HepG2 (cell line): ENCODE measurements at regions not wholly inside any gene's neighbourhood (a gene's known extent, or its start where the extent isn't known, plus 50 kb on each side); places are given as distances from the start of the nearest gene placed in this dataset.
A peak's percentile ranks its signal among the peaks of the same experiment; 100 is the strongest.

Source experiments
- ETV5 ChIP-seq: IDR thresholded peaks from 2 replicates; pipeline ENCODE4 v1.6.1; 2018; ENCODE audit warnings: missing biosample characterization, missing genetic modification reagents, inconsistent platforms, borderline replicate concordance
- FOXK2 ChIP-seq: fragments of 450-650 bp; IDR thresholded peaks from 2 replicates; pipeline ENCODE4 v1.6.1; 2016
- MXI1 ChIP-seq: IDR thresholded peaks from 3 replicates; pipeline ENCODE4 v1.6.1; 2012; ENCODE audit warnings: low read depth, low read length, inconsistent platforms, borderline replicate concordance
- MYPOP ChIP-seq: sonication (generic); formaldehyde crosslinking; IDR thresholded peaks from 2 replicates; pipeline ENCODE4 v1.8.1; 2023; ENCODE audit warnings: mild to moderate bottlenecking, moderate library complexity, missing genetic modification reagents
- RBFOX2 ChIP-seq: fragments of 200-400 bp; formaldehyde crosslinking; IDR thresholded peaks from 2 replicates; pipeline ENCODE4 v1.6.1; 2017; ENCODE audit warnings: low read depth, mild to moderate bottlenecking, low read length
- RFXANK ChIP-seq: IDR thresholded peaks from 2 replicates; pipeline ENCODE4 v1.6.1; 2016
- SOX6 ChIP-seq, 2 experiments: fragments of 450-650 bp in 1 of 2; sonication (generic) in 1 of 2; formaldehyde crosslinking in 1 of 2; IDR thresholded peaks; 2 replicates each; pipeline versions ENCODE4 v1.4.0 to v1.6.1; 2017 to 2020; ENCODE audit warnings: antibody characterized with exemption in 1 of 2, mild to moderate bottlenecking in 1 of 2, missing genetic modification reagents in 1 of 2
- TARDBP ChIP-seq: sonication (generic); formaldehyde crosslinking; IDR thresholded peaks from 2 replicates; pipeline ENCODE4 v1.8.0; 2022; ENCODE audit warnings: mild to moderate bottlenecking, missing genetic modification reagents
- ZNF207 ChIP-seq: fragments of 450-650 bp; IDR thresholded peaks from 2 replicates; pipeline ENCODE4 v1.6.1; 2016; ENCODE audit warnings: antibody characterized with exemption, borderline replicate concordance
- ZNF292 ChIP-seq: sonication (generic); formaldehyde crosslinking; IDR thresholded peaks from 2 replicates; pipeline ENCODE4 v1.8.1; 2022; ENCODE audit warnings: mild to moderate bottlenecking, low read depth, missing genetic modification reagents, borderline replicate concordance
- ZNF557 ChIP-seq: sonication (generic); formaldehyde crosslinking; IDR thresholded peaks from 2 replicates; pipeline ENCODE4 v1.4.0; 2020; ENCODE audit warnings: missing genetic modification reagents
- ZNF788 ChIP-seq: sonication (generic); formaldehyde crosslinking; IDR thresholded peaks from 2 replicates; pipeline ENCODE4 v1.5.0; 2020; ENCODE audit warnings: mild to moderate bottlenecking, missing genetic modification reagents, borderline replicate concordance
- TF ChIP-seq, protein P1 (sequence below): sonication (generic); formaldehyde crosslinking; IDR thresholded peaks from 2 replicates; pipeline ENCODE4 v1.4.0; 2020; ENCODE audit warnings: missing genetic modification reagents
- TF ChIP-seq, protein P2 (sequence below): sonication (generic); formaldehyde crosslinking; IDR thresholded peaks from 2 replicates; pipeline ENCODE4 v1.8.1; 2023; ENCODE audit warnings: mild to moderate bottlenecking, missing genetic modification reagents
- TF ChIP-seq, protein P3 (sequence below): sonication (generic); formaldehyde crosslinking; IDR thresholded peaks from 2 replicates; pipeline ENCODE4 v1.4.0; 2020; ENCODE audit warnings: mild to moderate bottlenecking, low read depth, missing genetic modification reagents
- TF ChIP-seq, protein P4 (sequence below): sonication (generic); formaldehyde crosslinking; IDR thresholded peaks from 2 replicates; pipeline ENCODE4 v1.8.1; 2023; ENCODE audit warnings: mild to moderate bottlenecking, inconsistent platforms, moderate library complexity, missing genetic modification reagents, borderline replicate concordance
- TF ChIP-seq, protein P5 (sequence below): sonication (generic); formaldehyde crosslinking; IDR thresholded peaks from 2 replicates; pipeline ENCODE4 v1.4.0; 2020; ENCODE audit warnings: missing genetic modification reagents

DNA sequence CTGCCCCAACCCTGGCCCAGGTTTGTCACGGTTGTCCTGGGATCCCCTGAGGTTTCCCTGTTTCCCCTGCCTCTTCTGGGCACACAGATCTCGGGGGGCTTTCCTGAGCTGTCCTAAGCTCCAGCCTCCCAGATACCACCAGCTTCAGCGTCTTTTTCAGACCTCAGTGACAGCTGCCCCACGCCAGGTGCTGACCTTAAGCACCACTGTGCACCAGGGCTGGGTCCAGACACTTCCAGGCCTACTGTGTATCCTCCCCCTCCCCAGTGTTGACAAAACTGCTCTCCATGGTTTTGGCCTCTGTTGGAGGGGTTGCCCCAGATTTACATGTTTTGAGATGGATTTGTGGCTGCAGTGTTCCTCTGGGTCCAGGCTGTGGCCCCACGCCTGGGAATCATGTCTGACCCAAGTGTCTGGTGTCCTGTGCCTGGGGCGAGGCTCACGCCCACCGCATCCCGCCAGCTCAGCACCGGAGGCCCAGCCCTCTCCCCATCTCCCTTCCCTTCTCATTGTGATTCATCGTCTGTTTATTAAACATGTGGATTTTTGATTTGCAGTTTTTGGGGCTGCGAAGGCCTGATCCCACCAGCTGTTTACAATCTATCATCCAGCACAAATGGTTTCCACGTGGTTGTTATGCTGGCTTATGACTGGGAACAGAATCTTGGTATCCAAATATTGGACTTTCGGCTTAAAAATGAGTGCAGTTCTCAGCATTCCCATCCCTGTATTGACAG, 82.1 kb downstream of the METRNL start (continued):
- TF ChIP-seq, protein P1, sequence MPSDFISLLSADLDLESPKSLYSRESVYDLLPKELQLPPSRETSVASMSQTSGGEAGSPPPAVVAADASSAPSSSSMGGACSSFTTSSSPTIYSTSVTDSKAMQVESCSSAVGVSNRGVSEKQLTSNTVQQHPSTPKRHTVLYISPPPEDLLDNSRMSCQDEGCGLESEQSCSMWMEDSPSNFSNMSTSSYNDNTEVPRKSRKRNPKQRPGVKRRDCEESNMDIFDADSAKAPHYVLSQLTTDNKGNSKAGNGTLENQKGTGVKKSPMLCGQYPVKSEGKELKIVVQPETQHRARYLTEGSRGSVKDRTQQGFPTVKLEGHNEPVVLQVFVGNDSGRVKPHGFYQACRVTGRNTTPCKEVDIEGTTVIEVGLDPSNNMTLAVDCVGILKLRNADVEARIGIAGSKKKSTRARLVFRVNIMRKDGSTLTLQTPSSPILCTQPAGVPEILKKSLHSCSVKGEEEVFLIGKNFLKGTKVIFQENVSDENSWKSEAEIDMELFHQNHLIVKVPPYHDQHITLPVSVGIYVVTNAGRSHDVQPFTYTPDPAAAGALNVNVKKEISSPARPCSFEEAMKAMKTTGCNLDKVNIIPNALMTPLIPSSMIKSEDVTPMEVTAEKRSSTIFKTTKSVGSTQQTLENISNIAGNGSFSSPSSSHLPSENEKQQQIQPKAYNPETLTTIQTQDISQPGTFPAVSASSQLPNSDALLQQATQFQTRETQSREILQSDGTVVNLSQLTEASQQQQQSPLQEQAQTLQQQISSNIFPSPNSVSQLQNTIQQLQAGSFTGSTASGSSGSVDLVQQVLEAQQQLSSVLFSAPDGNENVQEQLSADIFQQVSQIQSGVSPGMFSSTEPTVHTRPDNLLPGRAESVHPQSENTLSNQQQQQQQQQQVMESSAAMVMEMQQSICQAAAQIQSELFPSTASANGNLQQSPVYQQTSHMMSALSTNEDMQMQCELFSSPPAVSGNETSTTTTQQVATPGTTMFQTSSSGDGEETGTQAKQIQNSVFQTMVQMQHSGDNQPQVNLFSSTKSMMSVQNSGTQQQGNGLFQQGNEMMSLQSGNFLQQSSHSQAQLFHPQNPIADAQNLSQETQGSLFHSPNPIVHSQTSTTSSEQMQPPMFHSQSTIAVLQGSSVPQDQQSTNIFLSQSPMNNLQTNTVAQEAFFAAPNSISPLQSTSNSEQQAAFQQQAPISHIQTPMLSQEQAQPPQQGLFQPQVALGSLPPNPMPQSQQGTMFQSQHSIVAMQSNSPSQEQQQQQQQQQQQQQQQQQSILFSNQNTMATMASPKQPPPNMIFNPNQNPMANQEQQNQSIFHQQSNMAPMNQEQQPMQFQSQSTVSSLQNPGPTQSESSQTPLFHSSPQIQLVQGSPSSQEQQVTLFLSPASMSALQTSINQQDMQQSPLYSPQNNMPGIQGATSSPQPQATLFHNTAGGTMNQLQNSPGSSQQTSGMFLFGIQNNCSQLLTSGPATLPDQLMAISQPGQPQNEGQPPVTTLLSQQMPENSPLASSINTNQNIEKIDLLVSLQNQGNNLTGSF = no peak
- 0 out of 2 replicates have a peak, but pooled peaks have one; percentile 43 for TF ChIP-seq TARDBP (CRISPR knock-in tag)
- TF ChIP-seq SOX6 (IDR thresholded peaks at IDR 0.05) = no peak
- TF ChIP-seq SOX6 (CRISPR knock-in tag; IDR thresholded peaks at IDR 0.05) = peak; percentile 81
- no peak for TF ChIP-seq ZNF207
- TF ChIP-seq FOXK2 = peak; percentile 85
- TF ChIP-seq, protein P2, sequence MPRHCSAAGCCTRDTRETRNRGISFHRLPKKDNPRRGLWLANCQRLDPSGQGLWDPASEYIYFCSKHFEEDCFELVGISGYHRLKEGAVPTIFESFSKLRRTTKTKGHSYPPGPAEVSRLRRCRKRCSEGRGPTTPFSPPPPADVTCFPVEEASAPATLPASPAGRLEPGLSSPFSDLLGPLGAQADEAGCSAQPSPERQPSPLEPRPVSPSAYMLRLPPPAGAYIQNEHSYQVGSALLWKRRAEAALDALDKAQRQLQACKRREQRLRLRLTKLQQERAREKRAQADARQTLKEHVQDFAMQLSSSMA (CRISPR knock-in tag) = no peak
- TF ChIP-seq, protein P3, sequence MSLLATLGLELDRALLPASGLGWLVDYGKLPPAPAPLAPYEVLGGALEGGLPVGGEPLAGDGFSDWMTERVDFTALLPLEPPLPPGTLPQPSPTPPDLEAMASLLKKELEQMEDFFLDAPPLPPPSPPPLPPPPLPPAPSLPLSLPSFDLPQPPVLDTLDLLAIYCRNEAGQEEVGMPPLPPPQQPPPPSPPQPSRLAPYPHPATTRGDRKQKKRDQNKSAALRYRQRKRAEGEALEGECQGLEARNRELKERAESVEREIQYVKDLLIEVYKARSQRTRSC (CRISPR knock-in tag) = no peak
- no peak for TF ChIP-seq ZNF292 (CRISPR knock-in tag)
- TF ChIP-seq MYPOP (CRISPR knock-in tag) = 0 out of 2 replicates have a peak, but pooled peaks have one; percentile 8
- TF ChIP-seq ZNF788 (CRISPR knock-in tag) = peak; percentile 38; the same call in 1 of the 2 replicates
- 0 out of 3 replicates have a peak, but pooled peaks have one; percentile 46 for TF ChIP-seq MXI1
- TF ChIP-seq RFXANK = no peak
- TF ChIP-seq, protein P4, sequence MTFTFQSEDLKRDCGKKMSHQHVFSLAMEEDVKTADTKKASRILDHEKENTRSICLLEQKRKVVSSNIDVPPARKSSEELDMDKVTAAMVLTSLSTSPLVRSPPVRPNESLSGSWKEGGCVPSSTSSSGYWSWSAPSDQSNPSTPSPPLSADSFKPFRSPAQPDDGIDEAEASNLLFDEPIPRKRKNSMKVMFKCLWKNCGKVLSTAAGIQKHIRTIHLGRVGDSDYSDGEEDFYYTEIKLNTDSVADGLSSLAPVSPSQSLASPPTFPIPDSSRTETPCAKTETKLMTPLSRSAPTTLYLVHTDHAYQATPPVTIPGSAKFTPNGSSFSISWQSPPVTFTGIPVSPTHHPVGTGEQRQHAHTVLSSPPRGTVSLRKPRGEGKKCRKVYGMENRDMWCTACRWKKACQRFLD (CRISPR knock-in tag) = no peak
- no peak for TF ChIP-seq ZNF557 (CRISPR knock-in tag)
- TF ChIP-seq ETV5 (CRISPR knock-in tag) = no peak
- TF ChIP-seq RBFOX2 = no peak
- TF ChIP-seq, protein P5, sequence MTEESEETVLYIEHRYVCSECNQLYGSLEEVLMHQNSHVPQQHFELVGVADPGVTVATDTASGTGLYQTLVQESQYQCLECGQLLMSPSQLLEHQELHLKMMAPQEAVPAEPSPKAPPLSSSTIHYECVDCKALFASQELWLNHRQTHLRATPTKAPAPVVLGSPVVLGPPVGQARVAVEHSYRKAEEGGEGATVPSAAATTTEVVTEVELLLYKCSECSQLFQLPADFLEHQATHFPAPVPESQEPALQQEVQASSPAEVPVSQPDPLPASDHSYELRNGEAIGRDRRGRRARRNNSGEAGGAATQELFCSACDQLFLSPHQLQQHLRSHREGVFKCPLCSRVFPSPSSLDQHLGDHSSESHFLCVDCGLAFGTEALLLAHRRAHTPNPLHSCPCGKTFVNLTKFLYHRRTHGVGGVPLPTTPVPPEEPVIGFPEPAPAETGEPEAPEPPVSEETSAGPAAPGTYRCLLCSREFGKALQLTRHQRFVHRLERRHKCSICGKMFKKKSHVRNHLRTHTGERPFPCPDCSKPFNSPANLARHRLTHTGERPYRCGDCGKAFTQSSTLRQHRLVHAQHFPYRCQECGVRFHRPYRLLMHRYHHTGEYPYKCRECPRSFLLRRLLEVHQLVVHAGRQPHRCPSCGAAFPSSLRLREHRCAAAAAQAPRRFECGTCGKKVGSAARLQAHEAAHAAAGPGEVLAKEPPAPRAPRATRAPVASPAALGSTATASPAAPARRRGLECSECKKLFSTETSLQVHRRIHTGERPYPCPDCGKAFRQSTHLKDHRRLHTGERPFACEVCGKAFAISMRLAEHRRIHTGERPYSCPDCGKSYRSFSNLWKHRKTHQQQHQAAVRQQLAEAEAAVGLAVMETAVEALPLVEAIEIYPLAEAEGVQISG = peak; percentile 15; the same call in 1 of the 2 replicates
